Limb (tissue), 2 donors: ENCODE measurements at regions not wholly inside any gene's neighbourhood (a gene's known extent, or its start where the extent isn't known, plus 50 kb on each side); places are given as distances from the start of the nearest gene placed in this dataset.

Experiments used
- DNase-seq, 2 donors: peaks; one replicate each; pipeline ENCODE4 v3.0.0-alpha.2; 2016; ENCODE audit errors: extremely low spot score in 2 of 2

DNA sequence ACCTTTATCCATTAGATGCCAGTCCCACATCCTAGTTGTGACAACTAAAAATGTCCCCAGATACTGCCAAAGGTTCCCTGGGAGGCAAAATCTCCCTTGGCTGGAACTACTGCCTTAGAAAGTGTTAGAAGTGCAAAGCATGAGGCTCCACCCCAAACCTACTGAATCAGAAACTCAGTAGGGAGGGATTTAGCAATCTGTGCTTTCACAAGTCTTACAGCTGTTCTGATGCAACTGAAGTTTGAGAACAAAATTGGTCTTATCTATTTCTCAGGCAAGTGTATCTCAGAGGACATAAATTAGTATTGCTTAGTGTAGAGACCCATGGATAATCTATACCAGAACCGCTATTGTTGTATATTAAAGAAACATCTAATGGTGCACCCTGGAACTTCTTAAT is 70.2 kb downstream of the CLDN1 start:
- DNase-seq, result no peak

DNA sequence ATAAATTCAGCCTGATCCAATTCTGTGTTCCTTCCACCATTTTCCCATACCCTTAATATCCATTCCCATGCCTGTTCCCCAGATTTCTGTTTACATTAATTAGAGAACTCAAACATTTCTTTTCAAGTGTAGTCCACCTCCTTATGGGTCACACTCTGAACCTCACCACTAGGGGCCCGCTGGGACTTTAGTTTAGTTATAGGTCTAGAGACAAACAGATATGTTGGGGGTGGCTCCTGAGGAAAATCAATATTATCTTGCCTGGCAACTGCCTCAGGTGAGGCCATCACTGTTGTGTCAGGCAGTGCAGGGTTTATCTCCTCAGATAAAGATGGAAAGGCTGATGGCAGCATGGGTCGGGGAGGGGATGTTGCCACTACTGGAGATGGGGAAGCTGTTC is 72.8 kb downstream of the CLDN1 start:
- DNase-seq, result no peak

DNA sequence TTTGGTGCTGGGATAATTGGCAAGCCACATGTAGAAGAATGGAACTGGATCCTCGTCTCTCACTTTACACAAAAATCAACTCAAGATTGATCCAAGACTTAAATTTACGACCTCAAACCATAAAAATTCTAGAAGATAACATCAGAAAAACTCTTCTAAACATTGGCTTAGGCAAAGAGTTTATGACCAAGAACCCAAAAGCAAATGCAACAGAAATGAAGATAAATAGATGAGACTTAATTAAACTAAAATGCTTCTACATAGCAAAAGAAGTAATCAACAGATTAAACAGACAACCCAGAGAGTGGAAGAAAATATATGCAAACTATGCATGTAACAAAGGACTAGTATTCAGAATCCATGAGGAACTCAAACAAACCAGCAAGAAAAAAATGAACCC is 80.1 kb downstream of the CLDN1 start:
- no peak for DNase-seq

DNA sequence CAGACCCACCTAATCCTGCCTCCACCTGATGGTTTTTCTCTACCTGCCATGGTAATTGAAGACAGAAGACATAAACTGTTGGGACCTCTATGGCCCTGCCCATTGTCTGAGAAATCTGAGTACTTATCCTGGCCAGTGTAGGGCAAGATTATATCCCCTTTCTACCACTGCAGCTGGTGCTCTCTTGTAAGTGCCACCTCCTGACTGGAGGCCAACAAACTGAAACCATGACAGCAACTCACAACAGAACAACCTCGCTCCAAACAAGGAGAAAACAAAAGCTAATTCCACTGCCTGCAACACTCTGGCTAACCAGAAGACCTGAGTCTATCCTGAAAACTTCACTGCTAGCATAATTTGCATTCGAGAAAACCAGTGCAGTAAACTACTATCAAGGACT is 82.9 kb downstream of the CLDN1 start:
- DNase-seq, result no peak

DNA sequence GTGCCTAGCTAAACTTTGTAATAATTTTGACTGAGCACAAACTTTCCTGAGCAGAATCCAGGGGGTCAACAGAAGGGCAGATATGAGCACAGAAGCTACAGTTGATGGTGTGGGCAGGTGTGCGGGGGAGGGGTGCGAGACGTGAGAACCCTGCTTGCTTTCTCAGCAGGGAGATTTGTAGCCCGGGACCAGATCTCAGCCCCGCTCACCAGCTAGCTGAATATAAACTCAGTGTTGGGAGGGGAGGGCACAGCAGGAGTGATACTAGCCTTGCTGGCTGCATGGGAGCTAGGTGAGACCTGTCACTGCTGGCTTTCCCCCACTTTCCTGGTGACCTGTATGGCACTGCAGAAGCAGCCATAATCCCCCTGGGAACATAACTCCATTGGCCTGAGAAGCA is 83.4 kb downstream of the CLDN1 start:
- DNase-seq, result no peak

DNA sequence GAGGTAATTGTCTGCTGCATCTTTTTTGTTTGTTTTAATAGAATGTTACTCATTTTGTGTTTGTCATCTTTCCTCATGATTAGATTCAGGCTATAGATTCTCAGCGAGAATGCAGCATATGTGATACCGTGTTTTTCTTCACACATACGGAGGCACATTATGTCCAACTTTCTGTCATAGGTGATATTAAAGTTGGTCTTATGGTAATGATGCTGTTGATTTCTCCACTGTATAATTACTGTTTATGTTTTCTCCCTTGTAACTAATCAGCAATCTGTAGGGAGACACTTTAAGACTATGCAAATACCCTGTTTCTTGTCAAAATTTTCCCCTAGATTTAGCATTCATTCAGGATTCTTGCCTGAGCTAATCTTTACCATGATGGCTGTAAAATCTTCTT is 87.6 kb downstream of the CLDN1 start:
- DNase-seq, result no peak

DNA sequence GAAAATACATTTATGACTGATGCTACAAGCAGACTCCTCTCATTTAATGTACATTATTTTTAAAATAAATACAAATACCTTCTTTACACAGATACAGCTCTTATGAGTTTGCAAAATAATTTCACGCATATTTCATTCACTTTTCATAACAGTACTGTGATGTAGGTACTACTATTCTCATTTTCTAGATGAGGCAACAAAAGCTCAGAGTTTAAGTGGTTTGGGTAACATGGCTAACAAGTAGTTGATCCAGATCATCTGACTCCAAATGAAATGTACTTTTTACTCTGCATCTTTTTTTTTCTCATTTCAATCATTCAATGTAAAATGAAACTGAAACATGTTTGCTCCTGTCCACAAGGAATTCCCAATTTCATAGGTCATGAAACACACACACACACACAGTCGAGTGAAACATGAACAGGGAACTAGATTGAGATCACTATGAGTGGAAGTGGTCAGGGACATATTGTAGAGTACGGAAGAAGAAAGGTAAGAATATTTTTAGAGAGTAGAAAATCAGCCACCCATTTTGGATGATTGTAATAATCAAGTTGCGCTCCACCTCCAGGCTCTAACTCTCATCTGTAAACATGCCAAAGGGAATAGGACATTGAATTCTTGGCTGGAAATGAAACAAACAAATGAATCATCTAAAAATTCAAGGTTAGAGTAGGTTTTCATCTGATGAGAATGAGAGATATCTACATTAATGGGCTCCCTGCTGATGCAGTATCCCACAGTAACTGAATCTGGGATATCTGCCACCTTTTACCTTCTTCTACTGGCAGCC is 92.4 kb downstream of the CLDN1 start:
- DNase-seq, result no peak

DNA sequence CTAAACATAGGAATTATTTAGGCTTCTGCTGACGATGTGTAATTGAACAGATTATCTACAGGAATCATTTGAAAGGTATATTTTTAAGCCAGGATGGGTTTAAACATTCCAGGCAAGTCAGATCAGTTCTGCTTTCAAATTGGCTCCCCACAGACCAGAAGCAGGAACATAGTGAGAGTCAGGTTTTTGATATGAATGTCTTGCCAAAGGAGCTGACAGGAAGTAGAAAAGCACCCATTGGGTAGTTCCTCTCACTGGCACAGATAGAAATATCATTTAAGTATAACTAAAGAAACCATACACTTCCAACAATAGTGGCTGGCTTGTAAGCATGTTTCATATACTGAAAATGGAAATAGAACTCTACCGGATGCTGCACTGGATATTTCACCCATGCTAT is 95.2 kb downstream of the CLDN1 start:
- DNase-seq, result no peak

DNA sequence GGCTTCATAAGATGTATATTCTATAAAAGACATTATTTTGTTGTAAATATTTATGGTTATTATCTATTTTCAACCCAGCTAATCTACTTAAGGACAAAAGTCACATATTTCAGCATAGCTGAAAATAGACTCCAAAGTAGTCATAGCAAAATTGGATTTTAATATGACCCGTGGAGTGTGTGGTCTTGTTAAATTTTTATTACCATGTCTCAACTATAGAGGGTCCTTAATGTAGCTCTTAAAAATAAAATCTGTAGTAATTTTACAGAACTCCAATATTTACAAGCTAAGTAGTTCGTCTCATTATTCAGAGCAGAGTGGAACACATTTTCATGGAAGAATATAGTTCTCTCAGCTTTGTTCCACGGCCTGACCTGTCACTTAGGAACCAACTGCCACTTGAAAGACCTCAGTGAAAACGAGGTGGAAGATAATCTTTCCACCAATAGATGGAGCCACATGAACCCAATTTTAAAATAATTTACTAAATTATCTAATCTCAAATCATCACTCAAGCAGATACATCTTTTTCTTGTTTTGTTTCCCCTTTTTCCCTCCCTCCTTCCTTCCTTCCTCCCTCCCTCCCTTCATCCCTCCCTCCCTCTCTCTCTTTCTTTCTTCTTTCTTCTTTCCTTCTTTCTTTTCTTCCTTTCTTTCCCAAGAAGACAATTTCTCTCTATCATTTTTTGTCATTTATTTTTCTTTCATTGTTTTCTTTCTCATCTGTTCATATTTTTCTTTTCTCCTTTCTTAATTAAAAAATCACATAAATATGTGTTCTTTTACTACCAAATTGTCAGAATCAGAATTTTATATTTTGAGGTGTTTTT is 97.2 kb downstream of the CLDN1 start:
- peak in 1 of 2 donors; percentile 33 for DNase-seq

DNA sequence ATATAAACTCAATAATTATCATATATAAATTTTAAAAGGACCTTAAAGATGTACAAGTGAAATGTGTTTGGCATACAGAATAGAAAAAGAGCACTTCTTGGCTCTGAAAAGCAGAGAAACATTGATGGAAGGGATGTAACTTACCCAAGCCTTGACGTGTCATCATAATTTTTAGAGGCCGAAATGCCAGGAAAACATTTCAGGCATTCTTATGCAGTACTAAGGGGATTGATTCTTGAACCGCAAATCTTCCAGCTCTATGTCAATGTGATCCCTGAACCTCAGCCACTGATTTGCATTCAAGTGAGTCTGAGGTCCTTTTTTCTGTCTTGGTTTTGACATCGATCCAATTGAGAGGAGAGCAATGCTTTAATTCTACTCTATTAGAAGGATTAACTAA is 97.8 kb downstream of the CLDN1 start:
- no peak for DNase-seq

DNA sequence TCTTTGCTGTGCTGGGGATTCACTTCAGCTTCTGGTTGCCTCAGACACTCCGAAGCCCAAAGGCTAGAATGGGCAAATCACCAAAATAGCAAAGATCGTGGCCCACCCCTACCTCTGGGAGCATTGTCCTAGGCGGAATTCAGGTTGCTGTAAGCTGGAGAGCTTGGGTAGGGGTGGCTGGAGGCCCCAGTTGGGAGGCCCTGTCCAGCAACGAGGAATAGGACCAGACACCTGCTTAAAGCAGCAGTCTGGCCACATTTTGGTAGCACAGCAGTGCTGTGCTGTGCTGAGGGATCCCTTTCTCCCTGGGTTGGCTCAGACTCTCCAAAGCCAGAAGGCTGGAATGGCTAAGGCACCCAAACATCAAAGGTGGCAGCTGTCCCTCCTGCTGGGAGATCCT is 99.3 kb downstream of the CLDN1 start:
- no peak for DNase-seq

DNA sequence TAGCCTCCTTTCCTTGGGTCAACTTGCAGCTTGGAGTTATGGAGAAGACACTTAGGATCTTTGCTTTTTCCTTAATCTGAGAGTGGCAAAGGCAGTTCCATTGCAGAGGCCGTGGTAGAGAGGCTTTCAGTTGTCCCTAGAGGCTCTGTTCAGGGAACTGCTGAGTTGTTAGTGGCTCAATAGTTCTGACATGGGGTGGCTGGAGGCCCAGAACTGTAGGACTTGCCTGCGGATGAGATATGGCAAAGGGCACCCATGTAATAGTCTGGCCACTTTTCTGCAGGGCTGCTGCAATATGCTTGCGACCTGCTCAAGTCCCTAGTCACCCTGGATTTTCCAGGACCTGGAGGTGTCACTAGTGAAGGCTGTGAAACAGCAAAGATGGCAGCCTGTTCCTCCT is 99.9 kb downstream of the CLDN1 start:
- DNase-seq, result no peak

DNA sequence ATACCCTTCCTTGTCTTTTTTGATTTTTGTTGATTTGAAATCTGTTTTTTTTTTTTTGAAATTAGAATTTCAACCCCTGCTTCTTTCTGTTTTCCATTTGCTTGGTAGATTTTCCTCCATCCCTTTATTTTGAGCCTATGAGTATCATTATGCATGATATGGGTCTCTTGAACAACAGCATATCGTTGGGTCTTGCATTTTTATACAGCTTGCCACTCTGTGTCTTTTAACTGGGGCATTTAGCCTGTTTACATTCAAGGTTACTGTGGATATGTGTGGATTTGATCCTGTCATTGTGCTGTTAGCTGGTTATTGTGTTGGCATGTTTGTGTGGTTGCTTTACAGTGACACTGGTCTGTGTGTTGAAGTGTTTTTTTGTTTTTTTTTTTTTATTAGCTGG is 99.7 kb upstream of the P3H2 start:
- no peak for DNase-seq

DNA sequence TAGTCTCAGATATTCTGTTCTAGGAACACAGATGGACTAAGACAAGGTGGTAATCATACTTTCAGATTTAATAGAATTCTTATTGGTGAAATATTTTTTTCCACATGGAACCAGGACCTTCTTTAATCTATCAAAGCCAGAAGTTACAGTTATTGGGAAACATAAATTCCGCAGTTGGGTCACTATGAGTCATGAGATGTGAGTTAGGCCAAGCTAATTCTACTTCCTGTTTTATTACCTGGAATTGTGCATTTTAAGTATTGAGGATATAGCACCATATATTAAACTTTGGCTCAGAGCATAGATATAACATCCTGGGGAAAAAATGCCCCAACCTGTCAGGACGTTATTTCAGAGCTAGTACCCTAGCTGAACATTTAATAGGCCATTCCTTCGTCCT is 96.4 kb upstream of the P3H2 start:
- DNase-seq, result no peak

DNA sequence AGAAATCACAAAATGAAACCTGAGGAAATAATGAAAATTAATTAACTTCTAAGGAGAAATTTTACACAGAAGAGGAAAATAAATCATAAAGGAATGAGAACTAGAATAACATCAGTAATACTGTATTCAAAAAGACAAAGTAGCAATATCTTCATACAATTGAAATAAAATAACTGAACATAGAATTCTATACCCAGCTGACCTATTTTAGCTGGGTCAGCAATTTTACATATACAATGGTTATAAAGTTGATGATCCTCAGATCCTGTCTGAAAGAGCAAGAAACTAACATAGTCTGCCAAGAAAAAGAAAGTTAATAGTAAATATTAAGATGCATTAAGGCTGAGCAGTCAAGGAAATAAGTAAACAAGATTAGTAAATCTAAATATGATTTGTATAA is 93.0 kb upstream of the P3H2 start:
- DNase-seq, result no peak

DNA sequence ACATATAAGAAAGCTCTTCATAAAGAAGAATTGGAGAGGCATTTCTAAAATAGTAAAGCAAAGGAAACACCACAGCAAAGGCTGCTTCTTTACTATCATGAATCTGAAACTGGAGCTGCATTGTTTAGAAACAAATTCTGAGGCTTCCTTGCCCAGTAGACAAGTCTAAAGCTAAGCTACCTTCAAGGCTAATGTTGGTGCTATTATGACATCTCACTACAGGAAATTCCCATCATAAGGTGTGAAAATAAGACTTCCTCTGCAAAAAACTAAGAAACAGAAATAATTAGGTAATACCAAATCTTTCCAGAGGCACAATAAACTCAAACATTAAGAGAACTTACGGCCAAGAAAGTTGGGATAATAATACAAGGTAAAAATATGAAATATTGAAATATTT is 89.9 kb upstream of the P3H2 start:
- no peak for DNase-seq

DNA sequence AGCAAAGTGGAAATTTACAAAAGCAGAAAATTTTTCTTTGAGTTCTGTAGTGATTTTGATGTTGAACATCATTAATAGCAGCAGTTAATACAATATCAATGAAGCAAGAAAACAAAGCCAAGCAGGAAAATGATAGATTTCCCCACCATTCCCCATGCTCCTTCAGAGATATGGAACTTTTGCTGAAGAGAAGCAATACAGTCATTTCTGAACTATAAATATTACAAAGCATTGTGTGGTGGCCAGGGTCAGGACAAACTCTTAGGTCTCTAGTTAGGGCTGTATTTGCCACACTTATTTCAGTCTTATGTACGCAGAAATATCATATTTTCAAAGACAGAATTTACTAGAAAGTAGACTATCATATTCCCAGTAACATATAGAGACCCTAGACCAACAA is 88.8 kb upstream of the P3H2 start:
- no peak for DNase-seq

DNA sequence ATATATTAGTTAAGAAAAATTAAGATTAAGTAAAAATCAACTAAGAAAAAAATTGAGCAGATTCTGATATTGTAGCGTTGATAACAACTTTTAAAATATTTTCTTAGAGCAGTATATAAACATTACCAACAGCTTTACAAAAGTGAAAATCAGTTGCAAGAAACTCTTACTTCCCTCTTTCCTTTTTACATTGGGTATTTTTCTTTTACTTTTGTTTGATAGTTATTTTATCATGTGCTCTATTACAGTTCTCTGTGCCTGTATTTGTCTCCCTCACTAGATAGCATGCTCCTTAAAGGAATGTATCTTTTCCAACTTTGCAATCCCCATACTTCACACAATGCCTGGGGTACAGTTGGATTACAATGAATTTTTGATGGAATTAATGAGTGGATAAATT is 87.5 kb upstream of the P3H2 start:
- DNase-seq, result no peak

DNA sequence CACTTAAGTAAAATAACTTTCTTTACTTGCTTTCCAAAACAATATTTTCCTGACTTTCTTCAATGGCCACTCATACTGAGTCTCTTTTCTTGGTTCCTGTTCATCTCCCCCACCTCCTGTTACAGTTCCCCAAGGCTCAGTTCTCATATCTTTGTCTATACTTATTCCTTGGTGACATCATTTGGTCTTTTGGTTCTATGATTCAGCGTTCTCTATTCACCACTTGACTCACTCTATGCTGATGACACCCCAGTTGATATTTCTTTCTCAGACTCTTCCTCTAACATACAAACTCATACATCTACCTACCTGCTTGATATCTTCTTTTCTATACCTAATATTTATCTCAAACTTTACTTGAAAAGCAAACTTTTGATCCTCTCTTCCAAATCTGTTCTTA is 85.0 kb upstream of the P3H2 start:
- DNase-seq, result no peak

DNA sequence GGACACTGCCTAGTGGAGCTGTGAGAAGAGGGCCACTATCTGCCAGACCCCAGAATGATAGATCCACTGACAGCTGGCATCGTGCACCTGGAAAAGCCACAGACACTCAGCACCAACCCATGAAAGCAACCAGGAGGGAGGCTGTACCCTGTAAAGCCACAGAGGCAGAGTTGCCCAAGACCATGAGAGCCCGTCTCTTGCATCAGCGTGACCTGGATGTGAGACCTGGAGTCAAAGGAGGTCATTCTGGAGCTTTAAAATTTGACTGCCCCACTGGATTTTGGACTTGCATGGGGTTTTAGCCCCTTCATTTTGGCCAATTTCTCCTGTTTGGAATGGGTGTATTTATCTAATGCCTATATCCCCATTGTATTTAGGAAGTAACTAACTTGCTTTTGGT is 83.5 kb upstream of the P3H2 start:
- DNase-seq, result no peak

DNA sequence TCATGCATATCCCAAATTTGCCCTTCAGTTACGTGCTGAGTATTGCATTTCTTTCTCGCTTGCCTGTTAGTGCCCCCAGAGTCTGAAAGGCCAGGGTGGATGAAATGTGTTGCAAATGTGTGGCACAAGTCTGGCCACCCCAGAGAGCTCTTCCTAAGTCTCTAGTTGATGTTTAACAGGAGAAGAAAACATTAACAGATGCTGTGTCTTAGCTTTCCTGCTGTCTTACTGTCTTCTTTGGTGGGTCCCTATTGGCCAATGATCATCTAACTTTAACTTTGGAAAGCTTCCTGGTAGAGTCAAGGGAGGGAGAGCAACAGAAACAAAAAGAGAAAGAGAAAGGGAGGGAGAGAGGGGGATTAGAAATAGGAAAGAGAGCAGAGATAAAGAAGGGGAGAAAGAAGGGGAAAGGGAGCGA is 76.7 kb upstream of the P3H2 start:
- peak in 1 of 2 donors; percentile 32 for DNase-seq

DNA sequence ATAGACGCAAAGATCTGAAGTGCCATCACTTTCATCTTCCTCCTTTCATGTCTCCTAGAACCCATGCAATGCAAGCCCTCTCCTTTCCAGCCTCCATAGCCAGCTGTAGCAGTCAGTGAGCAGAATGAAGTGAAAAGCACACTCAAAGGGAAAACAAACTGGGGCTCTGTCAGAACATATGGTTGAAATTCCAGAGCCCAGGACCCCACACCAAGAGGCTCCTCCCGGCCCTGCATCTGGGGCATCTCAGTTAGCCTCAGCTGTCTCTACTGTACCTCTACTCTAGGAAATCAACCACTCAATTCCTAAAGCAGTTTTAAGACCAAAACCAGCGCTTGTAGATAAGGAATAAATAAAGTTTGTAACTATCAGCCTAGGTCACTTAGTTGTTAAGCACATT is 73.8 kb upstream of the P3H2 start:
- no peak for DNase-seq

DNA sequence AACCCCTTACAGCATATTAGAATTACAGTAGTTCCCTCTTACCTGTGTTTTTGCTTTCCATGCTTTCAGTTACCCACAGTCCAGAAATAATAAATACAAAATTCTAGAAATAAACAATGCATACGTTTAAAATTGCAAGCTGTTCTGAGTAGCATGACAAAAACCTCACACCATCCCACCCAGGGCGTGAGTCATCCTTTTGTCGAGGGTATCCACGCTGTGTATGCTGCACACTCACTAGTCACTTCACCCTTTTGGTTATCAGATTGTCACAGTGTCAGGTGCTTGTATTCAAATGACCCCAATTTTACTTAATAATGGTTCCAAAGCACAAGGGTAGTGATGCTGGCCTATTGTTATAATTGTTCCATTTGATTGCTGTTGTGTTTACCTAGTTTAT is 72.5 kb upstream of the P3H2 start:
- DNase-seq, result no peak
